ENCODE measurements at regions not wholly inside any gene's neighbourhood (a gene's known extent, or its start where the extent isn't known, plus 50 kb on each side); places are given as distances from the start of the nearest gene placed in this dataset.

- H3K27ac ChIP-seq: no peak overlapping the region
- TF ChIP-seq, protein P1, sequence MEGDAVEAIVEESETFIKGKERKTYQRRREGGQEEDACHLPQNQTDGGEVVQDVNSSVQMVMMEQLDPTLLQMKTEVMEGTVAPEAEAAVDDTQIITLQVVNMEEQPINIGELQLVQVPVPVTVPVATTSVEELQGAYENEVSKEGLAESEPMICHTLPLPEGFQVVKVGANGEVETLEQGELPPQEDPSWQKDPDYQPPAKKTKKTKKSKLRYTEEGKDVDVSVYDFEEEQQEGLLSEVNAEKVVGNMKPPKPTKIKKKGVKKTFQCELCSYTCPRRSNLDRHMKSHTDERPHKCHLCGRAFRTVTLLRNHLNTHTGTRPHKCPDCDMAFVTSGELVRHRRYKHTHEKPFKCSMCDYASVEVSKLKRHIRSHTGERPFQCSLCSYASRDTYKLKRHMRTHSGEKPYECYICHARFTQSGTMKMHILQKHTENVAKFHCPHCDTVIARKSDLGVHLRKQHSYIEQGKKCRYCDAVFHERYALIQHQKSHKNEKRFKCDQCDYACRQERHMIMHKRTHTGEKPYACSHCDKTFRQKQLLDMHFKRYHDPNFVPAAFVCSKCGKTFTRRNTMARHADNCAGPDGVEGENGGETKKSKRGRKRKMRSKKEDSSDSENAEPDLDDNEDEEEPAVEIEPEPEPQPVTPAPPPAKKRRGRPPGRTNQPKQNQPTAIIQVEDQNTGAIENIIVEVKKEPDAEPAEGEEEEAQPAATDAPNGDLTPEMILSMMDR (conservative IDR thresholded peaks at IDR 0.05): no peak
- TF ChIP-seq ZFX (IDR thresholded peaks at IDR 0.05): no peak
Observed at GRCh38 chr21:16108561-16109075, 378.8 kb downstream of the USP25 start.

GRCh38 chr21:16113052-16113715, 383.4 kb downstream of the USP25 start:
- TF ChIP-seq, protein P1 (conservative IDR thresholded peaks at IDR 0.05): no peak
- TF ChIP-seq ZFX (IDR thresholded peaks at IDR 0.05): no peak
- no peak overlapping the region for H3K27ac ChIP-seq

- no peak for TF ChIP-seq ZFX (IDR thresholded peaks at IDR 0.05)
- TF ChIP-seq, protein P1 (conservative IDR thresholded peaks at IDR 0.05): no peak
Observed at GRCh38 chr21:16115461-16115860, 385.7 kb downstream of the USP25 start.

GRCh38 chr21:16116069-16116468, 386.3 kb downstream of the USP25 start:
- no peak overlapping the region; the same call in 1 of the 2 replicates for H3K27ac ChIP-seq
- no peak for TF ChIP-seq ZFX (IDR thresholded peaks at IDR 0.05)
- TF ChIP-seq, protein P1 (conservative IDR thresholded peaks at IDR 0.05): no peak

More at GRCh38 chr21:16115461-16115860, 385.7 kb downstream of the USP25 start:
- no peak overlapping the region for H3K27ac ChIP-seq

- TF ChIP-seq, protein P1 (conservative IDR thresholded peaks at IDR 0.05): no peak
- TF ChIP-seq ZFX (IDR thresholded peaks at IDR 0.05): no peak
- no peak overlapping the region for H3K27ac ChIP-seq
Observed at GRCh38 chr21:16116798-16117197, 387.0 kb downstream of the USP25 start.

GRCh38 chr21:16117331-16117730, 387.5 kb downstream of the USP25 start:
- TF ChIP-seq ZFX (IDR thresholded peaks at IDR 0.05): no peak
- TF ChIP-seq, protein P1 (conservative IDR thresholded peaks at IDR 0.05): no peak
- no peak overlapping the region for H3K27ac ChIP-seq

DNA sequence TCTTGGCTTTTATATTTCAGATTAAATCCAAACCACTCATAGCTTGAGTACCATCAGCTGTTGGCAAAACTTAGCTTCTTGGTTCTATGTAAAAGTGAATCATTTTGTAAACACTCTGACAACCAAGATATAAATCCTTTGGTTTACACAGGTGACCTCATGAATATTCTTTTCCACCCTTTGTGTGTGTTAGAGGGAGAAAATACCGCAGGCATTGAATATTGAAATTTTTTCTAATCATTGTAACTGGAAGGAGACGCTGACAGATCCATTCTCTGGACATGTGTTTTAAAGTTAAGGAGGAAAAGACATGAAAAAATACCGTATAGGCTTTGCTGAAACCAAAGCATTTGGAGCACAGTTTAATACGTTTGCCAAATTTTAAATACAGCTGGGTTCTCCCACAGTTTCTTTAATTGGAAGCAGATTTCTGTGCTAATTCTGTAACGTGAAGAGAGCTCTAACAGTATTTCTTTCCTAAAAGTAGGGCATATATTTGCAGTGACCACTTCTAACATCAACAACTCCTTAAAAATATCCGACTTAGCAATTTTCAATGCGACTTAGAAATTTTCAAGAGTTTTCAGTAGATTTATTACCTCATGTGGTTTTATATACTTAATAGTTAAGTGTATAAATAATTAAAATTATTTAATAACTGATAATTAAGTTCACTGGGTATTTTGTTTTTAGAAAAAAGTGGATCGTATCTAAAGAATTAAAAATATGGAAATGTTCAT, 388.2 kb downstream of the USP25 start:
- no peak for TF ChIP-seq ZFX (IDR thresholded peaks at IDR 0.05)
- TF ChIP-seq, protein P1 (conservative IDR thresholded peaks at IDR 0.05): no peak
- H3K27ac ChIP-seq: no peak overlapping the region

Measured in C4-2B (cell line).